Keratinocyte (primary cell): ENCODE measurements at regions not wholly inside any gene's neighbourhood (a gene's known extent, or its start where the extent isn't known, plus 50 kb on each side); places are given as distances from the start of the nearest gene placed in this dataset.

ENCODE experiments used
- CTCF ChIP-seq, 3 experiments: IDR thresholded peaks in 1 of 3; conservative IDR thresholded peaks in 1 of 3; optimal IDR thresholded peaks in 1 of 3; 2 replicates in 2 of 3; 3 replicates in 1 of 3; pipeline versions ENCODE3 to v1.5.1; 2011; ENCODE audit warnings: low read length in 3 of 3, mild to moderate bottlenecking in 3 of 3, moderate library complexity in 2 of 3, control low read depth in 1 of 3, inconsistent platforms in 1 of 3; ENCODE audit not compliant: insufficient read depth in 2 of 3; ENCODE audit errors: extremely low read depth in 1 of 3
- EZH2 ChIP-seq: IDR thresholded peaks from one replicate; pipeline ENCODE4 v1.6.1; 2012; ENCODE audit warnings: inconsistent platforms, mild to moderate bottlenecking, low read length, moderate library complexity

- no peak for TF ChIP-seq CTCF (optimal IDR thresholded peaks at IDR 0.05 in 1 of 3, IDR thresholded peaks at IDR 0.05 in 1 of 3, conservative IDR thresholded peaks at IDR 0.05 in 1 of 3; ENCODE audit: extremely low read depth in 1 of 3, insufficient read depth in 2 of 3, low read length in 3 of 3)
- no peak for TF ChIP-seq EZH2
Observed at GRCh38 chr1:110763149-110763548, 88.4 kb upstream of the KCNA3 start.
